Neutrophil (primary cell): ENCODE measurements at regions not wholly inside any gene's neighbourhood (a gene's known extent, or its start where the extent isn't known, plus 50 kb on each side); places are given as distances from the start of the nearest gene placed in this dataset.
"Not testable (repeated sequence)": the region's sequence is repeated elsewhere in the genome, so short reads cannot be mapped to it uniquely, and the experiment has no call there.

Source experiments
- H3K27ac ChIP-seq: fragments of 200-600 bp; sonication (generic); 2 replicates; pipeline ENCODE4 v1.5.1; 2016; ENCODE audit warnings: mild to moderate bottlenecking, moderate library complexity
- H3K27me3 ChIP-seq: fragments of 200-600 bp; sonication (generic); 2 replicates; pipeline ENCODE4 v1.6.0; 2016; ENCODE audit warnings: mild to moderate bottlenecking
- H3K36me3 ChIP-seq: fragments of 200-600 bp; sonication (generic); 2 replicates; pipeline ENCODE4 v1.5.1; 2017
- H3K4me1 ChIP-seq, 2 experiments: fragments of 200-600 bp in 1 of 2; sonication (generic) in 1 of 2; 1 replicate in 1 of 2; 2 replicates in 1 of 2; pipeline versions ENCODE4 v1.5.1 to v1.6.1; 2013 to 2016; ENCODE audit warnings: low read depth in 1 of 2, low read length in 1 of 2, mild to moderate bottlenecking in 1 of 2, moderate library complexity in 1 of 2; ENCODE audit not compliant: control insufficient read depth in 1 of 2, insufficient read depth in 1 of 2
- H3K4me3 ChIP-seq, 2 experiments: fragments of 200-600 bp in 1 of 2; sonication (generic) in 1 of 2; 1 replicate in 1 of 2; 2 replicates in 1 of 2; pipeline ENCODE4 v1.5.1; 2013 to 2016; ENCODE audit warnings: low read depth in 1 of 2, low read length in 1 of 2, mild to moderate bottlenecking in 1 of 2, moderate library complexity in 1 of 2
- H3K9me3 ChIP-seq: fragments of 200-600 bp; sonication (generic); 2 replicates; pipeline ENCODE4 v1.5.1; 2016
- TF ChIP-seq, protein P1 (sequence below): fragments of 200-600 bp; sonication (generic); IDR thresholded peaks from 2 replicates; pipeline ENCODE4 v1.5.1; 2016; ENCODE audit warnings: antibody characterized with exemption

DNA sequence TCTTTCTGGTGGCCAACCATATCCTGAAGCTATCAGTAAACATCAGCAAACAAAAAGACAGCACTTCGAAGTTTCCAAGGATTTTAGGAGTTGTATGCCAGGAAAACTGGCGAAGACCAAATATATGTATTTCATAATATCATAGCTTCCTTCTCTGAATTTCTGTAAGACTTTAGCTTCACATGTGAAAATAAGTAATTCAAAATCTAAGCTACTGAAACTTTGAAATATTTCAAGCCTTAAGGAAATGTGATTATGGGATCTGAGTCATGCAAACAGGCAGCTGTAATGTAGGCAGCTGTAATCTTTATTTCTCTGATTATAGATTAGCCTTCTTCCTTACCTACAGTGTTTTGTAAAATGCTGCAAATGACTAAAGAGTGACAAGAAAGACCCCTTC lies 70.7 kb upstream of the ANKRD10 start:
- no peak overlapping the region for H3K4me3 ChIP-seq
- H3K36me3 ChIP-seq: no peaks in the 10 kb centered on the region
- no peaks in the 10 kb centered on the region for H3K9me3 ChIP-seq
- TF ChIP-seq, protein P1, sequence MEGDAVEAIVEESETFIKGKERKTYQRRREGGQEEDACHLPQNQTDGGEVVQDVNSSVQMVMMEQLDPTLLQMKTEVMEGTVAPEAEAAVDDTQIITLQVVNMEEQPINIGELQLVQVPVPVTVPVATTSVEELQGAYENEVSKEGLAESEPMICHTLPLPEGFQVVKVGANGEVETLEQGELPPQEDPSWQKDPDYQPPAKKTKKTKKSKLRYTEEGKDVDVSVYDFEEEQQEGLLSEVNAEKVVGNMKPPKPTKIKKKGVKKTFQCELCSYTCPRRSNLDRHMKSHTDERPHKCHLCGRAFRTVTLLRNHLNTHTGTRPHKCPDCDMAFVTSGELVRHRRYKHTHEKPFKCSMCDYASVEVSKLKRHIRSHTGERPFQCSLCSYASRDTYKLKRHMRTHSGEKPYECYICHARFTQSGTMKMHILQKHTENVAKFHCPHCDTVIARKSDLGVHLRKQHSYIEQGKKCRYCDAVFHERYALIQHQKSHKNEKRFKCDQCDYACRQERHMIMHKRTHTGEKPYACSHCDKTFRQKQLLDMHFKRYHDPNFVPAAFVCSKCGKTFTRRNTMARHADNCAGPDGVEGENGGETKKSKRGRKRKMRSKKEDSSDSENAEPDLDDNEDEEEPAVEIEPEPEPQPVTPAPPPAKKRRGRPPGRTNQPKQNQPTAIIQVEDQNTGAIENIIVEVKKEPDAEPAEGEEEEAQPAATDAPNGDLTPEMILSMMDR: no peak
- no peak overlapping the region for H3K27ac ChIP-seq
- H3K27me3 ChIP-seq: peaks cover 38% of the 10 kb centered on the region
- H3K4me1 ChIP-seq: no peaks in the 10 kb centered on the region

DNA sequence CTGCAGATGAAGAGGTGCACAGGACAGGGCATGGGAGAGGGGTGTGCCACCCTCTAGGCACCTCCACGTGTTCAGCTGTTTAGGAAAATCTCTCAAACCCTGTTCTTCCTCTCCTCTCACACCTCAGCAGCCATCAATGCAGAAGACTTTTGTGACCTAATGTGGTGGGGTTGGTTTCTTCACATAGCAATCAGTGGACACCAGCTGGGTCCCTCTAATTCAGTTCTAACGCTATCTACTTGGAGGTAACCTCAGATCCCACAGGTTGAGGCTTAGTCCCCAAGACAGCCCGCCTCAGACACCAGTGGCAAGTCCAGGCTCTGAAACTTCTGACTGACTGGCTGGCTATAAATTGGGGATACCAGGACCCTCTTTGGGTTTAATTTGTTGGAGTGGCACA lies 69.9 kb upstream of the ANKRD10 start:
- H3K27me3 ChIP-seq: peaks cover 38% of the 10 kb centered on the region
- H3K27ac ChIP-seq: no peak overlapping the region
- H3K36me3 ChIP-seq: no peaks in the 10 kb centered on the region
- H3K9me3 ChIP-seq: no peaks in the 10 kb centered on the region
- TF ChIP-seq, protein P1: no peak
- no peaks in the 10 kb centered on the region for H3K4me1 ChIP-seq
- no peak overlapping the region for H3K4me3 ChIP-seq

DNA sequence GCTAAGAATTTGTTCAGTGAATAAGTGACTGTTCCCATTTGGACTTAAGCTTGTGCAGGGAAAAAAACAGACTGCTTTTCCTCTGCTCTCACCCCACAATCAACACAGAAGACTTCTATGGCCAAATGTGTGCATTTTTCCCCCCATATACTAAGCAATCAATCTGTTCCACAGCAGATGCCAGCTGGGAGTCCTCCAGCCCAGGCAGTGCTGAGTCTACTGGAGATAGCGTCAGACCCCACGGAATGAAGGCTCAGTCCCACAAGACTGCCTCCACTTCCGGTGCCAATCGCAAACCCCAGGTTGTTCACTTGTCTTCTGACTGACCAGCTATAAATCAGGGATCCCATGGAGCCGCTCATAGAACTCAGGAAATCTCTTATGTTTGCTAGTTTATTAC lies 69.5 kb upstream of the ANKRD10 start:
- H3K4me3 ChIP-seq: no peak overlapping the region
- no peaks in the 10 kb centered on the region for H3K4me1 ChIP-seq
- no peaks in the 10 kb centered on the region for H3K9me3 ChIP-seq
- TF ChIP-seq, protein P1: no peak
- H3K36me3 ChIP-seq: no peaks in the 10 kb centered on the region
- peaks cover 38% of the 10 kb centered on the region for H3K27me3 ChIP-seq
- no peak overlapping the region for H3K27ac ChIP-seq

DNA sequence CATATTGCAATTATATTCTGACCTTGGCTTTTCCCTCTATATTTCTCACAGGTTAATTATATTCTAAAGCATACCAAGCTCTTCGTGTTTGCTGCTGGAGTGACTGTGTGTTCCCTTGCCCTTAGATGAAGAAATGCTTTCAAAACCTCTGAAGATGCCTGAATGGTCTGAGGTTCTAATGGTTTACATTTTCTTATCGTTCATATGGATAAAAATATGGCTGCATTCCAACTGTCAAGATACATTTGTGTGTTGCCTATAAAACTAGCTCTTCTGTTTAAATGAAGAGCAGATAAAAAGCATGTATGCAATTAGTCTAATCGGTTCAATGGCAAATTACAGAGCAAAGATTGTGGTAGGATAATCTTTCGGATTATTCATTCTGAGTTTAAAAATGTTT lies 68.4 kb upstream of the ANKRD10 start:
- Histone ChIP-seq H3K4me1 (no peaks in the 10 kb centered on the region), H3K27me3 (peaks cover 39% of the 10 kb centered on the region), H3K9me3 (no peaks in the 10 kb centered on the region), H3K4me3 (no peak overlapping the region), H3K36me3 (no peaks in the 10 kb centered on the region), H3K27ac (no peak overlapping the region)
- TF ChIP-seq, protein P1: no peak

DNA sequence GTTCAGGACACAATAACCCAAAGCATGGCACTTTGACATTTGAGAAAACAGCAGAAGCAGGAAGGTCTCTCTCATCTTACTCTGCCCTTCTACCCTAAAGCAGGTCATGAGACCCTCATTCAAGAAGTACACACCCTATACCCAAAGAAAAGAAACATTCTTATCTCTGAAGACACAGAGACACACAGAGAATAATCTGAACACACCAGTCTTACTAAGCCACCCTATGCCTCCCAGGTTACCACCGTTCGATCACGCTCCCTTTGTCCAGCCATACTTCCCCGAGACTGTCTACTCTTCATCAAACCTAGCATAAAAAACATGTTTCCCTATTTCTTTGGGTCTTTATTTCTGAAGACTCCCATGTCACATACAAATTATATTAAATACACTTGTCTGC lies 66.5 kb upstream of the ANKRD10 start:
- Histone ChIP-seq H3K36me3 (no peaks in the 10 kb centered on the region), H3K27me3 (peaks cover 25% of the 10 kb centered on the region), H3K4me1 (no peaks in the 10 kb centered on the region), H3K4me3 (no peak overlapping the region), H3K27ac (no peak overlapping the region), H3K9me3 (no peaks in the 10 kb centered on the region)
- TF ChIP-seq, protein P1: no peak

DNA sequence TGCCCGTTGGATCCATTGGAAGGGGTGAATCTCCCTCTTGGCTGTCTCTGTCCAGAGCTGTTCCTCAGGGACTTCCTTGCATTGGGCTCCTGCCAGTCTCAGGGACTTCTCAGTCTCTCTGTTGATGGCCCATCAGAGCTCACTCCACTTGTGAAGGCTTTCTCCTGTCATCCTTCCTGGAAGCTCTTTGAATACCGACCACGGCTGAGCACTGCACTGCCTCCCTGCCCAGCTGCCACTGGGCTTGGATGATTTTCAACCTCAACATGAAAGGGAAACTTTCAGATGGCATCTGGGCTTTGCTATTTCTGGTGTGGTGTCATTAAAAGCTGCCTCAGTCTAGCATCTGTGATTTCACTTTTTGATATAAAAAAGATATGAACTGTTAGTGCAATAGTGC lies 66.1 kb upstream of the ANKRD10 start:
- H3K9me3 ChIP-seq: no peaks in the 10 kb centered on the region
- TF ChIP-seq, protein P1: no peak
- peaks cover 20% of the 10 kb centered on the region for H3K27me3 ChIP-seq
- no peak overlapping the region for H3K4me3 ChIP-seq
- no peaks in the 10 kb centered on the region for H3K36me3 ChIP-seq
- no peak overlapping the region for H3K27ac ChIP-seq
- H3K4me1 ChIP-seq: no peaks in the 10 kb centered on the region

DNA sequence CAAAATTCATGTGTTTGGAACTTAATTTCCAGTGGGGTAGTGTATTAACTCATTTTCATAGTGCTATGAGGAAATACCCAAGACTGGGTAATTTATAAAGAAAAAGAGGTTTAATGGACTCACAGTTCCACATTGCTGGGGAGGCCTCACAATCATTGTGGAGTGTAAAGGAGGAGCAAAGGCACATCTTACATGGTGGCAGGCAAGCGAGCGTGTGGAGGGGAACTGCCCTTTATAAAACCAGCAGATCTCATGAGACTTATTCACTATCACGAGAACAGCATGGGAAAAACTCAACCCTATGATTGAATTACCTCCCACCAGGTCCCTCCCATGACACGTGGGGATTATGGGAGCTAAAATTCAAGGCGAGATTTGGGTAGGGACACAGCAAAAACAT lies 64.3 kb upstream of the ANKRD10 start:
- H3K36me3 ChIP-seq, H3K9me3 ChIP-seq, H3K4me1 ChIP-seq, H3K27ac ChIP-seq, H3K4me3 ChIP-seq: not testable (repeated sequence)
- H3K27me3 ChIP-seq: peaks cover 15% of the 10 kb centered on the region
